SK-N-SH (cell line): ENCODE measurements at regions not wholly inside any gene's neighbourhood (a gene's known extent, or its start where the extent isn't known, plus 50 kb on each side); places are given as distances from the start of the nearest gene placed in this dataset.
"Not testable (repeated sequence)": the region's sequence is repeated elsewhere in the genome, so short reads cannot be mapped to it uniquely, and the experiment has no call there.

Source experiments
- CTCF ChIP-seq: fragments of 200-600 bp; sonication (generic); IDR thresholded peaks from 2 replicates; pipeline ENCODE4 v1.6.1; 2017; ENCODE audit warnings: antibody characterized with exemption, mild to moderate bottlenecking, moderate library complexity
- ELF1 ChIP-seq: IDR thresholded peaks from 2 replicates; pipeline ENCODE4 v1.4.0; 2012
- EZH2phosphoT487 ChIP-seq: fragments of 200-600 bp; sonication (generic); IDR thresholded peaks from 2 replicates; pipeline ENCODE4 v1.6.1; 2017; ENCODE audit warnings: low read depth, mixed run types, mild to moderate bottlenecking, antibody characterized with exemption, moderate library complexity, borderline replicate concordance
- FOXJ3 ChIP-seq: sonication (generic); formaldehyde crosslinking; IDR thresholded peaks from 2 replicates; pipeline ENCODE4 v1.5.1; 2020; ENCODE audit warnings: mild to moderate bottlenecking, missing genetic modification reagents
- GABPA ChIP-seq: IDR thresholded peaks from 2 replicates; pipeline ENCODE4 v1.4.0; 2012; ENCODE audit warnings: low read depth, mild to moderate bottlenecking
- JUND ChIP-seq: IDR thresholded peaks from 2 replicates; pipeline ENCODE4 v1.4.0; 2012
- NFIC ChIP-seq: IDR thresholded peaks from 2 replicates; pipeline ENCODE4 v1.4.0; 2012; ENCODE audit warnings: borderline replicate concordance
- POLR2AphosphoS5 ChIP-seq: IDR thresholded peaks from 2 replicates; pipeline ENCODE4 v1.6.1; 2012; ENCODE audit warnings: low read depth, low read length
- USF2 ChIP-seq: fragments of 150-350 bp; IDR thresholded peaks from 2 replicates; pipeline ENCODE4 v1.6.1; 2017; ENCODE audit warnings: antibody characterized with exemption, low read length, low read depth, borderline replicate concordance

GRCh38 chr2:87456477-87457128 lies 291.3 kb upstream of the PLGLB2 start:
- not testable (repeated sequence) for TF ChIP-seq GABPA, POLR2AphosphoS5, ELF1, CTCF, USF2, NFIC, EZH2phosphoT487, JUND, FOXJ3
